HepG2 (cell line): ENCODE measurements at regions not wholly inside any gene's neighbourhood (a gene's known extent, or its start where the extent isn't known, plus 50 kb on each side); places are given as distances from the start of the nearest gene placed in this dataset.
A peak's percentile ranks its signal among the peaks of the same experiment; 100 is the strongest.

Experiments used
- ATAC-seq: fragments of 200-7000 bp; cut with Tn5 transposase; 3 replicates; pipeline ENCODE4 v1.9.1; 2020; ENCODE audit warnings: mild to moderate bottlenecking, moderate library complexity
- BruUV-seq: library from RNA; stranded (reverse); fragments of 400-500 nt; replicated peaks from 2 replicates; lab custom pipeline; 2021; lab: Mats Ljungman, UMichigan
- CTCF ChIA-PET: fragments of 300-600 bp; formaldehyde crosslinking; extraction: SDS; loops from one replicate; lab custom pipeline; 2021; ENCODE audit warnings: low total read pairs, inconsistent platforms, low intra/inter-chr PET ratio; lab: Yijun Ruan, JAX
- POLR2A ChIA-PET: fragments of 350-600 bp; sonication (Branson Sonifier 250); formaldehyde crosslinking; loops from one replicate; lab custom pipeline; 2020; ENCODE audit warnings: antibody characterized with exemption, inconsistent platforms; lab: Yijun Ruan, JAX
- DNase-seq: peaks from one replicate; pipeline ENCODE4 v3.0.0-alpha.2; 2015; ENCODE audit warnings: low spot score
- FAIRE-seq: peaks from 3 replicates; lab custom pipeline; 2011; peaks lifted over from hg19 to GRCh38; lab: Jason Lieb, UNC
- H2AFZ ChIP-seq: one replicate; pipeline ENCODE4 v1.6.1; 2011; ENCODE audit warnings: low read length, inconsistent platforms
- H3K27ac ChIP-seq: fragments of 300-600 bp; 3 replicates; pipeline ENCODE4 v1.8.0; 2011; ENCODE audit warnings: mixed run types, mild to moderate bottlenecking, mixed read lengths, low read length, inconsistent platforms; ENCODE audit not compliant: insufficient read depth; ENCODE audit errors: extremely low read length
- H3K27me3 ChIP-seq, 2 experiments: fragments of 200-600 bp in 1 of 2; 2 replicates in 1 of 2; 3 replicates in 1 of 2; pipeline versions ENCODE4 v1.6.0 to v1.8.0; 2011; ENCODE audit warnings: low read length in 2 of 2, mild to moderate bottlenecking in 2 of 2, moderate library complexity in 2 of 2, inconsistent platforms in 1 of 2; ENCODE audit not compliant: insufficient read depth in 2 of 2, control insufficient read depth in 1 of 2
- H3K36me3 ChIP-seq, 2 experiments: fragments of 200-600 bp in 1 of 2; replicated peaks in 1 of 2; 2 replicates in 1 of 2; 3 replicates in 1 of 2; pipeline versions ENCODE4 v1.5.1 to v1.8.0; 2011; ENCODE audit warnings: low read length in 2 of 2, inconsistent platforms in 1 of 2; ENCODE audit not compliant: insufficient read depth in 2 of 2, control insufficient read depth in 1 of 2
- H3K4me1 ChIP-seq: 2 replicates; pipeline ENCODE4 v1.5.1; 2012; ENCODE audit warnings: low read length, inconsistent platforms; ENCODE audit not compliant: insufficient read depth
- H3K4me2 ChIP-seq: 2 replicates; pipeline ENCODE4 v1.6.0; 2011; ENCODE audit warnings: low read depth, low read length, inconsistent platforms
- H3K4me3 ChIP-seq, 3 experiments: fragments of 200-600 bp in 1 of 3; sonication (generic), shearing (Covaris generic) in 1 of 3; replicated peaks in 1 of 3; 2 replicates each; pipeline ENCODE4 v1.5.1; 2011 to 2016; ENCODE audit warnings: low read length in 3 of 3, inconsistent platforms in 2 of 3, low read depth in 2 of 3, mild to moderate bottlenecking in 2 of 3, control low read depth in 1 of 3, mixed read lengths in 1 of 3; ENCODE audit not compliant: insufficient read depth in 1 of 3
- H3K79me2 ChIP-seq: one replicate; pipeline ENCODE4 v1.6.1; 2011; ENCODE audit warnings: low read length, inconsistent platforms; ENCODE audit not compliant: insufficient read depth
- H3K9ac ChIP-seq: 2 replicates; pipeline ENCODE4 v1.6.0; 2011; ENCODE audit warnings: mild to moderate bottlenecking, low read depth, low read length, inconsistent platforms; ENCODE audit not compliant: insufficient read depth
- H3K9me3 ChIP-seq: 2 replicates; pipeline ENCODE4 v1.5.1; 2012; ENCODE audit warnings: mild to moderate bottlenecking, low read length
- H4K20me1 ChIP-seq: 2 replicates; pipeline ENCODE4 v1.6.0; 2011; ENCODE audit warnings: inconsistent platforms, mild to moderate bottlenecking, low read length, moderate library complexity; ENCODE audit not compliant: insufficient read depth
- BORCS8-MEF2B ChIP-seq: sonication (generic); formaldehyde crosslinking; IDR thresholded peaks from 2 replicates; pipeline ENCODE4 v1.8.0; 2022; ENCODE audit warnings: mild to moderate bottlenecking, missing genetic modification reagents
- KLF11 ChIP-seq: IDR thresholded peaks from 2 replicates; pipeline ENCODE4 v1.6.1; 2016; ENCODE audit warnings: missing compliant biosample characterization
- NAIF1 ChIP-seq: sonication (generic); formaldehyde crosslinking; IDR thresholded peaks from 2 replicates; pipeline ENCODE4 v1.5.0; 2020; ENCODE audit warnings: mild to moderate bottlenecking, missing genetic modification reagents, borderline replicate concordance
- RBAK ChIP-seq: sonication (generic); formaldehyde crosslinking; IDR thresholded peaks from 2 replicates; pipeline ENCODE4 v1.5.1; 2020; ENCODE audit warnings: mild to moderate bottlenecking, missing genetic modification reagents
- TBL1XR1 ChIP-seq: fragments of 150-350 bp; IDR thresholded peaks from 2 replicates; pipeline ENCODE4 v1.6.1; 2014; ENCODE audit warnings: borderline replicate concordance, low read length; ENCODE audit not compliant: partially characterized antibody
- ZBTB39 ChIP-seq: sonication (generic); formaldehyde crosslinking; IDR thresholded peaks from 2 replicates; pipeline ENCODE4 v1.5.0; 2020; ENCODE audit warnings: missing genetic modification reagents
- ZMYM4 ChIP-seq: sonication (generic); formaldehyde crosslinking; IDR thresholded peaks from 2 replicates; pipeline ENCODE4 v1.8.1; 2023; ENCODE audit warnings: mild to moderate bottlenecking, missing genetic modification reagents
- WGBS: methylation state at CpG from one replicate; pipeline ENCODE4 v1.1.6; 2017; ENCODE audit warnings: low lambda C conversion rate; 5-methylcytosine and 5-hydroxymethylcytosine counted together
- in situ Hi-C: cut with HindIII; loops from 2 replicates; pipeline ENCODE4 v1.10.0; 2017; ENCODE audit warnings: low pct_unique_long_range_greater_than_20kb; ENCODE audit not compliant: extremely low pct_ligation_motif_present
- intact Hi-C: fragments of 100-400 bp; cut with micrococcal nuclease; formaldehyde crosslinking; loops from one replicate; pipeline ENCODE4 v1.10.0; 2022; ENCODE audit not compliant: unreplicated experiment
- TF ChIP-seq, protein P1 (sequence below): sonication (generic); formaldehyde crosslinking; IDR thresholded peaks from 2 replicates; pipeline ENCODE4 v1.5.0; 2020; ENCODE audit warnings: mild to moderate bottlenecking, missing genetic modification reagents, moderate library complexity
- TF ChIP-seq, protein P2 (sequence below): IDR thresholded peaks from 2 replicates; pipeline ENCODE4 v1.6.1; 2016; ENCODE audit warnings: missing genetic modification reagents, missing compliant biosample characterization

DNA sequence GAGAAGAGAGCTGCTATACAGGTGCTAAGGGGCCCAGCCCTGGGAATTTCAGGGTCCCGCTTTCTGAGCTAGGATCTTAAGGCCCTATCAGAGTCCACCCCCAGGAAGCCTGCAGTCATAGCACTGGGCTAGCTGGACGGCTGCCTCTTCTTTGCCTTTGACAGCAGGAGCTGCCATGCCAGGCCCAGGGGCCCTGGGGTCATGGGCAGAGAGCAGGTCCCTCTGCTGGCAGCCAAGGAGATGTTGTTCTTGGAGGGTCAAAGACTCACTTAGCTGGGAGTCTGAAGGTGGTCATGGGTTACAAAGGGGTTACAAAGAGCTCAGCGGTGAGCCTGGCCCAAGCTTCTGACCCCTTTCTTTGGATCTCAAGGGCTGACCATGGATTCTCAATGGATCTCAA, 52.7 kb downstream of the RPP21 start:
- ATAC-seq = peak; percentile 62
- no TSS peak for BruUV-seq

More for the DNA sequence above, 52.7 kb downstream of the RPP21 start:
- POLR2A ChIA-PET = interaction anchor here (0.9 kb wide), 1 partner anchor 160 kb away, joined by 3 read pairs; no protein-coding TSS in a partner anchor
- peaks cover 5 to 44% of the 10 kb centered on the region in 2 experiments for H3K27me3 ChIP-seq
- no peak overlapping the region for H2AFZ ChIP-seq
- DNase-seq (no peak), FAIRE-seq (no peak)
- TF ChIP-seq KLF11 (no peak), RBAK (CRISPR knock-in tag) (no peak), BORCS8-MEF2B (CRISPR knock-in tag) (no peak), ZBTB39 (CRISPR knock-in tag) (no peak), ZMYM4 (no peak), NAIF1 (no peak), TBL1XR1 (no peak)
- TF ChIP-seq, protein P1, sequence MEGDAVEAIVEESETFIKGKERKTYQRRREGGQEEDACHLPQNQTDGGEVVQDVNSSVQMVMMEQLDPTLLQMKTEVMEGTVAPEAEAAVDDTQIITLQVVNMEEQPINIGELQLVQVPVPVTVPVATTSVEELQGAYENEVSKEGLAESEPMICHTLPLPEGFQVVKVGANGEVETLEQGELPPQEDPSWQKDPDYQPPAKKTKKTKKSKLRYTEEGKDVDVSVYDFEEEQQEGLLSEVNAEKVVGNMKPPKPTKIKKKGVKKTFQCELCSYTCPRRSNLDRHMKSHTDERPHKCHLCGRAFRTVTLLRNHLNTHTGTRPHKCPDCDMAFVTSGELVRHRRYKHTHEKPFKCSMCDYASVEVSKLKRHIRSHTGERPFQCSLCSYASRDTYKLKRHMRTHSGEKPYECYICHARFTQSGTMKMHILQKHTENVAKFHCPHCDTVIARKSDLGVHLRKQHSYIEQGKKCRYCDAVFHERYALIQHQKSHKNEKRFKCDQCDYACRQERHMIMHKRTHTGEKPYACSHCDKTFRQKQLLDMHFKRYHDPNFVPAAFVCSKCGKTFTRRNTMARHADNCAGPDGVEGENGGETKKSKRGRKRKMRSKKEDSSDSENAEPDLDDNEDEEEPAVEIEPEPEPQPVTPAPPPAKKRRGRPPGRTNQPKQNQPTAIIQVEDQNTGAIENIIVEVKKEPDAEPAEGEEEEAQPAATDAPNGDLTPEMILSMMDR (CRISPR knock-in tag) = peak; percentile 5; the same call in 1 of the 2 replicates
- TF ChIP-seq, protein P2, sequence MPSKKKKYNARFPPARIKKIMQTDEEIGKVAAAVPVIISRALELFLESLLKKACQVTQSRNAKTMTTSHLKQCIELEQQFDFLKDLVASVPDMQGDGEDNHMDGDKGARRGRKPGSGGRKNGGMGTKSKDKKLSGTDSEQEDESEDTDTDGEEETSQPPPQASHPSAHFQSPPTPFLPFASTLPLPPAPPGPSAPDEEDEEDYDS (CRISPR knock-in tag) = no peak
- H3K4me3 ChIP-seq = no peak overlapping the region
- intact Hi-C loops (loop anchor here (1.0 kb wide), 3 partner anchors 40 to 178 kb away; no protein-coding TSS in a partner anchor), in situ Hi-C loops (loop anchor here (5.0 kb wide), 2 partner anchors 35 to 160 kb away; no protein-coding TSS in a partner anchor)
- no peak overlapping the region for H3K27ac ChIP-seq
- no peaks in the 10 kb centered on the region for H3K79me2 ChIP-seq
- no peaks in the 10 kb centered on the region for H3K9me3 ChIP-seq
- CTCF ChIA-PET = interaction anchor here (2.2 to 3.6 kb wide), 3 partner anchors 40 to 179 kb away, joined by 15 to 29 read pairs (median 18); no protein-coding TSS in a partner anchor
- no peaks in the 10 kb centered on the region for H3K36me3 ChIP-seq
- no peaks in the 10 kb centered on the region for H3K4me1 ChIP-seq
- no peak overlapping the region for H3K9ac ChIP-seq
- H4K20me1 ChIP-seq = no peaks in the 10 kb centered on the region
- no peak overlapping the region for H3K4me2 ChIP-seq
- 19% methylated on average over 2 of the region's 3 CpGs for WGBS
